GM20000 (cell line): ENCODE measurements at regions not wholly inside any gene's neighbourhood (a gene's known extent, or its start where the extent isn't known, plus 50 kb on each side); places are given as distances from the start of the nearest gene placed in this dataset.
"Not testable (repeated sequence)": the region's sequence is repeated elsewhere in the genome, so short reads cannot be mapped to it uniquely, and the experiment has no call there.

Experiments used
- DNase-seq: peaks from one replicate; pipeline ENCODE4 v3.0.0; 2012; ENCODE audit warnings: low spot score
- CTCF ChIP-seq: IDR thresholded peaks from 2 replicates; pipeline ENCODE4 v1.5.1; 2012; ENCODE audit warnings: mild to moderate bottlenecking, control low read depth; ENCODE audit errors: extremely low read depth, missing control alignments

GRCh38 chr11:115608976-115609375, 104.8 kb upstream of the CADM1 start:
- DNase-seq: no peak
- TF ChIP-seq CTCF: no peak

- TF ChIP-seq CTCF: no peak
- no peak for DNase-seq
These were observed 103.5 kb upstream of the CADM1 start for GRCh38 chr11:115607621-115608221.

DNA sequence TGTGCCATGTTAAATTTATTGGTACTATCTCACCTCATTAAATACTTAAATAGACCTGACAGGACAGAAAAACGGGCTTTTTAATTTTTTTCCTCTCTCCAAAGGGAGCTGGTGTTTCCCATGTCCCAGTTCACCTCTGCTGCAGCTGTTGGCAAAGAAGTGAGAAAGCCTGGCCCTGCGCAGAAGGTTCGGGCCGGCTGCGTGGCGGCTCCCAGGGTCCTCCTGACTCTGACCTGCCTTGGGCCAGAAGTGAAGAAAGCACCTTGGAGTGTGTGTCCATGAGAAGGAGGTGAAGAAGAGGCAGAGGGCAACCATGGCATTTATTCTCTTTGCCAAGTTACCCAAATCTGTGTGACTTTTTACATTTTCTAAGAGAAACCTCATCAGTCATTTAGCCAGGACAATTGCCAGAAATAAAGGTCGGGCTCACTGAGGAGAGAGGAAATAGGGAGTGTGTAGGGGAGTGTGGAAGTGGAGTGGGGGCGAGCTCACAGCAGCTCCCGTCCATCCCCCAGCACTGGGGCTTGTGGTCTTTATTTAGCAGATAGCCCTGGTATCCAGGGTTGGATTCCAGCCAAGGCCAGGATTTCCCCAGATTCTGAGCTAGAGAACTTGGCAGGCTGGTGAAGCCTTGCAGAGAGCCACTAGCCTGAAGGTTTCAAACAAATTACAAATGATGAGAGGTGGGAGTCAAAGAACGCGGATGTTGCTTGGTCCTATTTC, 102.4 kb upstream of the CADM1 start:
- no peak for TF ChIP-seq CTCF
- no peak for DNase-seq

- no peak for TF ChIP-seq CTCF
- DNase-seq: no peak
These were observed 101.8 kb upstream of the CADM1 start for GRCh38 chr11:115605871-115606497.

DNA sequence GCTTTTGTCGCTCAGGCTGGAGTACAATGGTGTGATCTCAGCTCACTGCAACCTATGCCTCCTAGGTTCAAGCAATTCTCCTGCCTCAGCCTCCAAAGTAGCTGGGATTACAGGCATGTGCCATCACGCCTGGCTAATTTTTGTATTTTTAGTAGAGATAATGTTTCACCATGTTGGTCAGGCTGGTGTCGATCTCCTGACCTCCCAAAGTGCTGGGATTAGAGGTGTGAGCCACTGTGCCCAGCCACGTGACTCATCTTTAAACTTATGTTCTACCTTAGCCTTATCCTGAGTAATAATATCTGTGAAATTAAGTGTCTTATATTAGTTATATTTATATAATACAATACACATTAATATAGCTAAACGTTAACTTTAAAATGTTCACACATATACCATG, 101.2 kb upstream of the CADM1 start:
- not testable (repeated sequence) for DNase-seq

DNA sequence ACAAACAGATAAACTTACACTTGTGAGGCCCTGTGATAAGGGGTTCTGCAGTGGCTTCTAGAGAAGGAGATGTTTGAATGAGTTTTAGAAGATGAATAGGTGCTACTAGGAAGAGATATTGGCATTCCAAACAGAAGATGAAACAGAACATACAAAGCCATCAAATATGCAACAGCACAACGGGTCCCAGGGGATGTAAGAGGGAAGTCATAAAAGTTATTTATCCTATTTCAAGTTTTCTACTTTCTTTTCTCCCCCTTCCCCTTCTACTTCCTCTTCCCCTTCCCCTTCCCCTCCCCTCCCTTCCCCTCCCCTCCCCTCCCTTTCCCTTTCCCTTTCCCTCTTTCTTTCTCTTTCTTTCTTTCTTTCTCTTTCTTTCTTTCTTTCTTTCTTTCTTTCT, 94.9 kb upstream of the CADM1 start:
- no peak for DNase-seq
- TF ChIP-seq CTCF: no peak

GRCh38 chr11:115598257-115598901, 94.2 kb upstream of the CADM1 start:
- TF ChIP-seq CTCF: no peak
- no peak for DNase-seq
